Type B pancreatic cell (in vitro differentiated cells): ENCODE measurements at regions not wholly inside any gene's neighbourhood (a gene's known extent, or its start where the extent isn't known, plus 50 kb on each side); places are given as distances from the start of the nearest gene placed in this dataset.
A peak's percentile ranks its signal among the peaks of the same experiment; 100 is the strongest.

ENCODE experiments used
- DNase-seq: peaks from one replicate; pipeline ENCODE4 v3.0.0; 2021; ENCODE audit warnings: mixed read lengths; ENCODE audit not compliant: unreplicated experiment; ENCODE audit errors: extremely low spot score
- H3K27ac Mint-ChIP-seq: 2 replicates; pipeline ENCODE4 v1.8.0; 2021; ENCODE audit warnings: mild to moderate bottlenecking, mixed read lengths
- H3K27me3 Mint-ChIP-seq: 2 replicates; pipeline ENCODE4 v1.8.0; 2021; ENCODE audit warnings: mixed read lengths
- H3K36me3 Mint-ChIP-seq: 2 replicates; pipeline ENCODE4 v1.8.0; 2021; ENCODE audit warnings: mixed read lengths
- H3K4me1 Mint-ChIP-seq: one replicate; pipeline ENCODE4 v1.8.0; 2021; ENCODE audit warnings: mixed read lengths; ENCODE audit not compliant: unreplicated experiment
- H3K4me3 Mint-ChIP-seq: 2 replicates; pipeline ENCODE4 v1.8.0; 2021; ENCODE audit warnings: mild to moderate bottlenecking, mixed read lengths
- H3K9me3 Mint-ChIP-seq: 2 replicates; pipeline ENCODE4 v1.8.0; 2021; ENCODE audit warnings: mixed read lengths
- TF ChIP-seq, protein P1 (sequence below): fragments of 200-600 bp; sonication (generic); conservative IDR thresholded peaks from 2 replicates; pipeline ENCODE4 v1.5.0; 2021; ENCODE audit warnings: antibody characterized with exemption, mild to moderate bottlenecking

- Mint-ChIP-seq H3K27me3 (no peaks in the 10 kb centered on the region), H3K9me3 (no peaks in the 10 kb centered on the region), H3K36me3 (no peaks in the 10 kb centered on the region), H3K27ac (no peak overlapping the region), H3K4me3 (no peak overlapping the region), H3K4me1 (no peaks in the 10 kb centered on the region)
- TF ChIP-seq, protein P1, sequence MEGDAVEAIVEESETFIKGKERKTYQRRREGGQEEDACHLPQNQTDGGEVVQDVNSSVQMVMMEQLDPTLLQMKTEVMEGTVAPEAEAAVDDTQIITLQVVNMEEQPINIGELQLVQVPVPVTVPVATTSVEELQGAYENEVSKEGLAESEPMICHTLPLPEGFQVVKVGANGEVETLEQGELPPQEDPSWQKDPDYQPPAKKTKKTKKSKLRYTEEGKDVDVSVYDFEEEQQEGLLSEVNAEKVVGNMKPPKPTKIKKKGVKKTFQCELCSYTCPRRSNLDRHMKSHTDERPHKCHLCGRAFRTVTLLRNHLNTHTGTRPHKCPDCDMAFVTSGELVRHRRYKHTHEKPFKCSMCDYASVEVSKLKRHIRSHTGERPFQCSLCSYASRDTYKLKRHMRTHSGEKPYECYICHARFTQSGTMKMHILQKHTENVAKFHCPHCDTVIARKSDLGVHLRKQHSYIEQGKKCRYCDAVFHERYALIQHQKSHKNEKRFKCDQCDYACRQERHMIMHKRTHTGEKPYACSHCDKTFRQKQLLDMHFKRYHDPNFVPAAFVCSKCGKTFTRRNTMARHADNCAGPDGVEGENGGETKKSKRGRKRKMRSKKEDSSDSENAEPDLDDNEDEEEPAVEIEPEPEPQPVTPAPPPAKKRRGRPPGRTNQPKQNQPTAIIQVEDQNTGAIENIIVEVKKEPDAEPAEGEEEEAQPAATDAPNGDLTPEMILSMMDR = no peak
- no peak for DNase-seq
Measured at GRCh38 chr14:42407153-42407552, 800.5 kb downstream of the LRFN5 start.

DNA sequence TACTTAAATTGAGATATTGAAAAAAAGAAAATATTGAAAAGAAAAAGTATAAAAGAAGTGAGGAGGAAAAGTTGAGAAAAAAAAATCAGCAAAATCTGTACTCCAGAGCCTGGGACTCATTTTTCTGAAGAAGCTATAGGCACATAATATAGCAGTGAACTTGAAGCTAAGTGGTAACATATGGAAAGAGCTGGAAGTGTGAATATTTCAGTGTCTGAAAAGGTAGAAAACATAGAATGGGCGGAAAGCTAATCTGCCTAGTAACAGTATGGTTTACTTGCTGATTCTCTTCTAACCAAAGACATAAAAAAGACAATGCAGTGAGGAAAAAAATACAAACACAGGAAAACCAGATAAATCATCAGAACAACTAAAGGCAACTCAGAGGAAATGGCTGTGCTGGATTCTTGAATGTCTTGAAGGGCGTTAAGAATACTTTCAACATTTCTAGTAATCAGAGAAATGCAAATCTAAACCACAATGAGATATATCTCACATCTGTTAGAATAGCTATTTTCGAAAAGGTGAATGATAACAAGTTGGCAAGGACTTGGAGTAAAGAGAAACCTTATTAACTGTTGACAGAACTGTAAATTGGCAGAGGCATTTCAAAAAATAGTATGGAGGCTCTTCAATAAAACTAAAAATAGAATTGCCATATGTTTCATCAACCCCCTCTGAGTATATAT, 784.6 kb downstream of the LRFN5 start:
- no peaks in the 10 kb centered on the region for H3K4me1 Mint-ChIP-seq
- no peak for DNase-seq
- H3K4me3 Mint-ChIP-seq = no peak overlapping the region
- TF ChIP-seq, protein P1 = no peak
- H3K36me3 Mint-ChIP-seq = no peaks in the 10 kb centered on the region
- H3K27me3 Mint-ChIP-seq = no peaks in the 10 kb centered on the region
- H3K27ac Mint-ChIP-seq = no peak overlapping the region
- H3K9me3 Mint-ChIP-seq = no peaks in the 10 kb centered on the region

- Mint-ChIP-seq H3K9me3 (no peaks in the 10 kb centered on the region), H3K27me3 (no peaks in the 10 kb centered on the region), H3K4me1 (no peaks in the 10 kb centered on the region), H3K36me3 (no peaks in the 10 kb centered on the region), H3K4me3 (no peak overlapping the region), H3K27ac (no peak overlapping the region)
- peak; percentile 55 for DNase-seq
- TF ChIP-seq, protein P1 = no peak
Measured at GRCh38 chr14:42378880-42379279, 772.2 kb downstream of the LRFN5 start.

DNA sequence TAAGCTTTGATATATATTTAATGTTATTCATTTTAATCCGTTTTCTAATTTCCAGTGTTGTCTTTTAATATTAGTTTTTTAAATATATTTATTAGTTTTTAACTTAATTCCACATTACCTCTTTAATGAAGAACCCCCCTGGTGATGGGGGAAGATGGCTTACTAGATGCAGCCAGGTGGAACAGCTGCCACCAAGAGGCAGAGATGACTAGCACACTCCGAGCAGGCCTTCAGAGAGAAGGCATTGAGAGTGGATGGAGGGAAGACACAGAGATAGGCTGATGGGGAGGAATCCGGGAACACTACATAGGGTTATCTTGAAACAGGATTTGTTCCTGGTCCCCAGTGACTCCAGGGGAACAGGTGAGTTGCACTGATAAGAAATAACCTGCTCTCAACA, 771.6 kb downstream of the LRFN5 start:
- no peak overlapping the region for H3K4me3 Mint-ChIP-seq
- no peaks in the 10 kb centered on the region for H3K36me3 Mint-ChIP-seq
- H3K27me3 Mint-ChIP-seq = no peaks in the 10 kb centered on the region
- no peak for DNase-seq
- TF ChIP-seq, protein P1 = no peak
- H3K4me1 Mint-ChIP-seq = no peaks in the 10 kb centered on the region
- no peaks in the 10 kb centered on the region for H3K9me3 Mint-ChIP-seq
- no peak overlapping the region for H3K27ac Mint-ChIP-seq

GRCh38 chr14:42374332-42374731, 767.7 kb downstream of the LRFN5 start:
- no peaks in the 10 kb centered on the region for H3K36me3 Mint-ChIP-seq
- H3K4me1 Mint-ChIP-seq = no peaks in the 10 kb centered on the region

More at GRCh38 chr14:42374332-42374731, 767.7 kb downstream of the LRFN5 start:
- no peaks in the 10 kb centered on the region for H3K27me3 Mint-ChIP-seq
- H3K9me3 Mint-ChIP-seq = no peaks in the 10 kb centered on the region
- H3K4me3 Mint-ChIP-seq = no peak overlapping the region
- no peak overlapping the region for H3K27ac Mint-ChIP-seq
- DNase-seq = no peak
- TF ChIP-seq, protein P1 = no peak
